ENCODE measurements at regions not wholly inside any gene's neighbourhood (a gene's known extent, or its start where the extent isn't known, plus 50 kb on each side); places are given as distances from the start of the nearest gene placed in this dataset.

DNA sequence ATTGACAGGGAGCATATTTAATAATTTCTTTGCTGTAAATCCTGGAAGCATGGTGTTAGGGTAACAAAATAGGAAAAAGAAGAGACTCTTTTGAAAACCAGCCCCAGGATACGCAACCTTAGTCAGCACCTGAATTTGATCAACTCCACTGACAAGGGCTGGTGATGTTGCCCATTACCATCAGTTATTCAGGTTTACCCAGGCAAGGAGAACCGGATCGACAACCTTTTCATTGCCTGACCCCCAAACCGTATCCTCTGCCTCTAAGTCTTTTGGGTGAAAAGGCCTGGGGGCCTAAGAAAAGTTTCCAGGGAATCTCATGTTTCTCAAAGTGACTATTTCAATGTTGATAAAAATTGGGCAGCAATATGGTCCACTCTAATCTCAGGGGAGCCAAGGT, 313.3 kb downstream of the KBTBD8 start:
- H3K79me2 ChIP-seq (ENCODE audit: control insufficient read depth, insufficient read depth, low read length), result no peaks in the 10 kb centered on the region
- H3K4me3 Mint-ChIP-seq, result no peak overlapping the region

DNA sequence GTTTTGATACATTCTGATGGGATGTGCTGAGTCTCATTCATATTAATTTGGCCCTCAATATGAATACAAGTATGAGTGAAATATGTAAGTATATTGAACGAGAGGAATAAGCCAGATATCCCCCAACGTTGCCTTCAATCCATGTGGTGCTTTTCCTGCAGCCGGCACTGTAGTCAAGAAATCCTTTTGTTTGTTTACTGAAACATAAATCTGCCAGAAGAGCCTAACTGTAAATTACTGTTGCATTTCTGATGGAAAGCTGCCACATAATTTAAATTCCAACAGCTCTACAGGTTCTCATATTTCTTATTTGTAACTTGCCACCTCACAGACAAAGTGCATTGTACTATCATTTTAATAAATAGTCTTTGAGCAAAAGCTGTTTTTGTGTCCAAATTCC, 314.0 kb downstream of the KBTBD8 start:
- intact Hi-C loops (cut with micrococcal nuclease), result no loop called here
- Histone ChIP-seq H3K79me2 (ENCODE audit: control insufficient read depth, insufficient read depth, low read length) (no peaks in the 10 kb centered on the region), H3K4me3 (ENCODE audit: control extremely low read depth in 1 of 5, extremely low read depth in 1 of 5, insufficient read depth in 1 of 5, low read depth in 2 of 5, low read length in 4 of 5) (no peak overlapping the region), H4K20me1 (ENCODE audit: control insufficient read depth, insufficient read depth, low read length, poor library complexity, severe bottlenecking) (no peaks in the 10 kb centered on the region), H3K9me3 (ENCODE audit: control extremely low read depth in 1 of 3, control insufficient read depth in 2 of 3, insufficient read depth in 1 of 3, low read length in 2 of 3) (no peaks in the 10 kb centered on the region), H3K27me3 (replicated peaks in 1 of 4; ENCODE audit: control extremely low read depth in 1 of 4, control insufficient read depth in 3 of 4, insufficient read depth in 4 of 4, low read length in 3 of 4) (peaks cover 0 to 3% (median 0%) of the 10 kb centered on the region in 4 experiments), H3K36me3 (replicated peaks in 1 of 2; ENCODE audit: control extremely low read depth in 1 of 2, control insufficient read depth in 1 of 2, extremely low read depth in 1 of 2, insufficient read depth in 2 of 2, low read length in 1 of 2) (no peaks in the 10 kb centered on the region), H3K4me2 (replicated peaks; ENCODE audit: low read depth, low read length, poor library complexity, severe bottlenecking) (no peak overlapping the region), H3K27ac (ENCODE audit: low read length in 2 of 2) (no peak overlapping the region), H3K9ac (ENCODE audit: low read length) (no peak overlapping the region), H2AFZ (ENCODE audit: insufficient read depth, low read depth, low read length, poor library complexity, severe bottlenecking) (no peak overlapping the region), H3K4me1 (ENCODE audit: control insufficient read depth in 2 of 2, insufficient read depth in 2 of 2, low read length in 2 of 2) (no peaks in the 10 kb centered on the region)
- H3K27ac Mint-ChIP-seq, result no peak overlapping the region
- no peak overlapping the region for H3K4me3 Mint-ChIP-seq
- no peak for TF ChIP-seq EZH2 (IDR thresholded peaks at IDR 0.05; ENCODE audit: borderline replicate concordance, insufficient read depth, low read depth, low read length, poor library complexity, severe bottlenecking)
- TF ChIP-seq, protein P1, sequence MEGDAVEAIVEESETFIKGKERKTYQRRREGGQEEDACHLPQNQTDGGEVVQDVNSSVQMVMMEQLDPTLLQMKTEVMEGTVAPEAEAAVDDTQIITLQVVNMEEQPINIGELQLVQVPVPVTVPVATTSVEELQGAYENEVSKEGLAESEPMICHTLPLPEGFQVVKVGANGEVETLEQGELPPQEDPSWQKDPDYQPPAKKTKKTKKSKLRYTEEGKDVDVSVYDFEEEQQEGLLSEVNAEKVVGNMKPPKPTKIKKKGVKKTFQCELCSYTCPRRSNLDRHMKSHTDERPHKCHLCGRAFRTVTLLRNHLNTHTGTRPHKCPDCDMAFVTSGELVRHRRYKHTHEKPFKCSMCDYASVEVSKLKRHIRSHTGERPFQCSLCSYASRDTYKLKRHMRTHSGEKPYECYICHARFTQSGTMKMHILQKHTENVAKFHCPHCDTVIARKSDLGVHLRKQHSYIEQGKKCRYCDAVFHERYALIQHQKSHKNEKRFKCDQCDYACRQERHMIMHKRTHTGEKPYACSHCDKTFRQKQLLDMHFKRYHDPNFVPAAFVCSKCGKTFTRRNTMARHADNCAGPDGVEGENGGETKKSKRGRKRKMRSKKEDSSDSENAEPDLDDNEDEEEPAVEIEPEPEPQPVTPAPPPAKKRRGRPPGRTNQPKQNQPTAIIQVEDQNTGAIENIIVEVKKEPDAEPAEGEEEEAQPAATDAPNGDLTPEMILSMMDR (IDR thresholded peaks at IDR 0.05), result no peak
- WGBS (ENCODE audit: insufficient coverage), result 90% methylated on average over 3 of the region's 3 CpGs
- peaks cover 5% of the 10 kb centered on the region for H3K27me3 Mint-ChIP-seq
- ChIA-PET CTCF (no interaction called here), POLR2A (no interaction called here)
- no peaks in the 10 kb centered on the region for H3K4me1 Mint-ChIP-seq
- DNase-seq, result no peak
- no peak for ATAC-seq (ENCODE audit: low read depth)
- no peaks in the 10 kb centered on the region for H3K9me3 Mint-ChIP-seq (ENCODE audit: insufficient read depth)

More for the DNA sequence above, 313.3 kb downstream of the KBTBD8 start:
- no peaks in the 10 kb centered on the region for H3K9me3 Mint-ChIP-seq (ENCODE audit: insufficient read depth)
- no peak overlapping the region for H3K27ac Mint-ChIP-seq
- Histone ChIP-seq H3K4me3 (ENCODE audit: control extremely low read depth in 1 of 5, extremely low read depth in 1 of 5, insufficient read depth in 1 of 5, low read depth in 2 of 5, low read length in 4 of 5) (no peak overlapping the region), H4K20me1 (ENCODE audit: control insufficient read depth, insufficient read depth, low read length, poor library complexity, severe bottlenecking) (no peaks in the 10 kb centered on the region), H3K9ac (ENCODE audit: low read length) (no peak overlapping the region), H2AFZ (ENCODE audit: insufficient read depth, low read depth, low read length, poor library complexity, severe bottlenecking) (no peak overlapping the region), H3K27me3 (replicated peaks in 1 of 4; ENCODE audit: control extremely low read depth in 1 of 4, control insufficient read depth in 3 of 4, insufficient read depth in 4 of 4, low read length in 3 of 4) (peaks cover 0 to 3% (median 0%) of the 10 kb centered on the region in 4 experiments), H3K4me2 (replicated peaks; ENCODE audit: low read depth, low read length, poor library complexity, severe bottlenecking) (no peak overlapping the region), H3K9me3 (ENCODE audit: control extremely low read depth in 1 of 3, control insufficient read depth in 2 of 3, insufficient read depth in 1 of 3, low read length in 2 of 3) (no peaks in the 10 kb centered on the region), H3K36me3 (replicated peaks in 1 of 2; ENCODE audit: control extremely low read depth in 1 of 2, control insufficient read depth in 1 of 2, extremely low read depth in 1 of 2, insufficient read depth in 2 of 2, low read length in 1 of 2) (no peaks in the 10 kb centered on the region), H3K27ac (ENCODE audit: low read length in 2 of 2) (no peak overlapping the region), H3K4me1 (ENCODE audit: control insufficient read depth in 2 of 2, insufficient read depth in 2 of 2, low read length in 2 of 2) (no peaks in the 10 kb centered on the region)
- 100% methylated on average over 2 of the region's 4 CpGs for WGBS (ENCODE audit: insufficient coverage)
- TF ChIP-seq, protein P1 (IDR thresholded peaks at IDR 0.05), result no peak
- no peak for TF ChIP-seq EZH2 (IDR thresholded peaks at IDR 0.05; ENCODE audit: borderline replicate concordance, insufficient read depth, low read depth, low read length, poor library complexity, severe bottlenecking)
- DNase-seq (no peak), ATAC-seq (ENCODE audit: low read depth) (no peak)
- CTCF ChIA-PET, result no interaction called here
- POLR2A ChIA-PET, result no interaction called here
- intact Hi-C loops (cut with micrococcal nuclease), result no loop called here
- H3K27me3 Mint-ChIP-seq, result peaks cover 5% of the 10 kb centered on the region
- no peaks in the 10 kb centered on the region for H3K4me1 Mint-ChIP-seq
